H9 (cell line): ENCODE measurements at regions not wholly inside any gene's neighbourhood (a gene's known extent, or its start where the extent isn't known, plus 50 kb on each side); places are given as distances from the start of the nearest gene placed in this dataset.

Experiments
- DNase-seq: peaks from one replicate; pipeline ENCODE4 v3.0.0-alpha.2; 2017
- H2AFZ ChIP-seq: one replicate; pipeline ENCODE4 v1.6.1; 2013; ENCODE audit warnings: mild to moderate bottlenecking, low read length, control low read depth, moderate library complexity
- H2AK5ac ChIP-seq: 2 replicates; pipeline ENCODE4 v1.6.1; 2013; ENCODE audit warnings: low read length, control low read depth, mixed read lengths; ENCODE audit not compliant: insufficient read length
- H2BK120ac ChIP-seq: one replicate; pipeline ENCODE4 v1.6.1; 2013; ENCODE audit warnings: low read depth, mild to moderate bottlenecking, low read length, control low read depth, inconsistent platforms; ENCODE audit not compliant: poor library complexity, severe bottlenecking
- H2BK12ac ChIP-seq: 2 replicates; pipeline ENCODE4 v1.6.1; 2013; ENCODE audit warnings: low read length, control low read depth, mixed read lengths, low read depth; ENCODE audit not compliant: insufficient read length
- H2BK15ac ChIP-seq: 2 replicates; pipeline ENCODE4 v1.6.1; 2013; ENCODE audit warnings: low read depth, low read length, control low read depth
- H2BK20ac ChIP-seq: one replicate; pipeline ENCODE4 v1.6.1; 2013; ENCODE audit warnings: low read depth, mild to moderate bottlenecking, low read length, control low read depth, inconsistent platforms; ENCODE audit not compliant: poor library complexity, severe bottlenecking
- H2BK5ac ChIP-seq: 2 replicates; pipeline ENCODE4 v1.6.1; 2013; ENCODE audit warnings: low read length, control low read depth, mixed read lengths; ENCODE audit not compliant: insufficient read length
- H3K14ac ChIP-seq: 2 replicates; pipeline ENCODE4 v1.6.1; 2013; ENCODE audit warnings: low read length, control low read depth; ENCODE audit not compliant: insufficient read depth
- H3K18ac ChIP-seq: 2 replicates; pipeline ENCODE4 v1.6.1; 2013; ENCODE audit warnings: low read depth, mild to moderate bottlenecking, mixed read lengths, low read length, control low read depth; ENCODE audit not compliant: insufficient read length
- H3K23ac ChIP-seq: 2 replicates; pipeline ENCODE4 v1.6.1; 2013; ENCODE audit warnings: low read length, control low read depth, mixed read lengths, low read depth; ENCODE audit not compliant: insufficient read length
- H3K23me2 ChIP-seq: 2 replicates; pipeline ENCODE4 v1.6.1; 2013; ENCODE audit warnings: low read depth, mild to moderate bottlenecking, mixed read lengths, low read length, control low read depth; ENCODE audit not compliant: insufficient read length, poor library complexity, severe bottlenecking
- H3K27ac ChIP-seq: 2 replicates; pipeline ENCODE4 v1.5.1; 2013; ENCODE audit warnings: low read length, control low read depth, mixed read lengths, low read depth; ENCODE audit not compliant: insufficient read length
- H3K27me3 ChIP-seq: 2 replicates; pipeline ENCODE4 v1.6.1; 2013; ENCODE audit warnings: low read length, control low read depth, inconsistent platforms; ENCODE audit not compliant: insufficient read depth
- H3K4ac ChIP-seq: 2 replicates; pipeline ENCODE4 v1.6.1; 2013; ENCODE audit warnings: low read depth, mild to moderate bottlenecking, control low read depth, inconsistent platforms, low read length, moderate library complexity
- H3K4me1 ChIP-seq: 2 replicates; pipeline ENCODE4 v1.6.1; 2013; ENCODE audit warnings: low read length, control low read depth, inconsistent platforms; ENCODE audit not compliant: insufficient read depth
- H3K4me2 ChIP-seq: 2 replicates; pipeline ENCODE4 v1.6.1; 2013; ENCODE audit warnings: low read length, control low read depth, mixed read lengths; ENCODE audit not compliant: insufficient read length, insufficient read depth
- H3K56ac ChIP-seq: 2 replicates; pipeline ENCODE4 v1.6.1; 2013; ENCODE audit warnings: low read depth, mild to moderate bottlenecking, mixed read lengths, low read length, control low read depth; ENCODE audit not compliant: insufficient read length
- H3K79me1 ChIP-seq: 2 replicates; pipeline ENCODE4 v1.6.1; 2013; ENCODE audit warnings: low read depth, mild to moderate bottlenecking, moderate library complexity, low read length, control low read depth, inconsistent platforms; ENCODE audit not compliant: insufficient read depth, poor library complexity, severe bottlenecking
- H3K79me2 ChIP-seq: 2 replicates; pipeline ENCODE4 v1.6.1; 2013; ENCODE audit warnings: low read length, control low read depth, inconsistent platforms; ENCODE audit not compliant: insufficient read depth
- H3K9ac ChIP-seq: 2 replicates; pipeline ENCODE4 v1.6.1; 2013; ENCODE audit warnings: low read length, control low read depth, mixed read lengths; ENCODE audit not compliant: insufficient read length; ENCODE audit errors: extremely low read depth
- H3K9me3 ChIP-seq: one replicate; pipeline ENCODE4 v1.6.1; 2013; ENCODE audit warnings: low read depth, low read length, inconsistent platforms; ENCODE audit not compliant: control insufficient read depth
- H3T11ph ChIP-seq: one replicate; pipeline ENCODE4 v1.6.1; 2013; ENCODE audit warnings: mild to moderate bottlenecking, low read length, control low read depth, inconsistent platforms
- H4K20me1 ChIP-seq: one replicate; pipeline ENCODE4 v1.6.1; 2013; ENCODE audit not compliant: control insufficient read depth, insufficient read length, insufficient read depth
- H4K5ac ChIP-seq: 2 replicates; pipeline ENCODE4 v1.6.1; 2013; ENCODE audit warnings: low read depth, mild to moderate bottlenecking, mixed read lengths, low read length, control low read depth; ENCODE audit not compliant: insufficient read length
- H4K8ac ChIP-seq: replicated peaks from 2 replicates; pipeline ENCODE4 v1.6.1; 2013; ENCODE audit warnings: low read length, control low read depth, mixed read lengths, low read depth; ENCODE audit not compliant: insufficient read length
- H4K91ac ChIP-seq: 2 replicates; pipeline ENCODE4 v1.6.1; 2013; ENCODE audit warnings: low read depth, mild to moderate bottlenecking, moderate library complexity, mixed read lengths, low read length, control low read depth; ENCODE audit not compliant: insufficient read length
- H3K27ac Mint-ChIP-seq, 3 experiments: 2 replicates in 2 of 3; 3 replicates in 1 of 3; pipeline ENCODE4 v1.8.0; 2020 to 2021; ENCODE audit warnings: mixed read lengths in 3 of 3, mild to moderate bottlenecking in 1 of 3, moderate library complexity in 1 of 3
- H3K27me3 Mint-ChIP-seq: 2 replicates; pipeline ENCODE4 v1.8.0; 2021; ENCODE audit warnings: low read depth, mild to moderate bottlenecking, moderate library complexity, mixed read lengths
- H3K36me3 Mint-ChIP-seq, 3 experiments: 2 replicates in 2 of 3; 3 replicates in 1 of 3; pipeline ENCODE4 v1.8.0; 2020 to 2021; ENCODE audit warnings: low read depth in 3 of 3, mixed read lengths in 3 of 3; ENCODE audit not compliant: insufficient read depth in 1 of 3
- H3K4me1 Mint-ChIP-seq, 2 experiments: 2 replicates each; pipeline ENCODE4 v1.8.0; 2020; ENCODE audit warnings: mixed read lengths in 2 of 2
- H3K4me3 Mint-ChIP-seq, 2 experiments: 2 replicates in 1 of 2; 3 replicates in 1 of 2; pipeline ENCODE4 v1.8.0; 2020 to 2021; ENCODE audit warnings: mild to moderate bottlenecking in 2 of 2, mixed read lengths in 2 of 2, moderate library complexity in 1 of 2
- H3K9me3 Mint-ChIP-seq, 2 experiments: 2 replicates in 1 of 2; 3 replicates in 1 of 2; pipeline ENCODE4 v1.8.0; 2020; ENCODE audit warnings: mild to moderate bottlenecking in 2 of 2, mixed read lengths in 2 of 2, moderate library complexity in 1 of 2
- TF ChIP-seq, protein P1 (sequence below): fragments of 200-600 bp; sonication (generic); conservative IDR thresholded peaks from 3 replicates; pipeline ENCODE4 v1.8.0; 2021; ENCODE audit warnings: antibody characterized with exemption, mild to moderate bottlenecking

DNA sequence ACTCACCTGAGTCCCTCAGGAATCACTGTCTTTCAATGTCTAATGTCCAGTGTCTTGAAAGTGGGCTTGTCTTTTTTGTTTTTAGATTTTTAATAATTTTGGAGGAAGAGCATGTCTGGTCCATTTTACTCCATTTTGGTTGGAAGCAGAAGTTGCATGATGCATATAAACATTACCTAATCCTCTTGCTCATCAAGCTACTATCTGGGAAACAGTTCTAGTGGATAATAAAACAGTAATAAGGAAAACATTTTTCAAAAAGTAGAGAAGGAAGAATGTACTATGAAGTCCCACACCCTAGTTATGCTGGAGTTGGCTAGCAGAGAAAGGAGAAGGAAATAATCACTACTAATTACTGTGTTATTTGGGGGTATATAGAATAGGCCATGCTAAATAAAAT is 263.7 kb downstream of the ETAA1 start:
- H4K20me1 ChIP-seq, result no peaks in the 10 kb centered on the region
- Mint-ChIP-seq H3K27ac (no peak overlapping the region), H3K36me3 (no peaks in the 10 kb centered on the region), H3K27me3 (no peaks in the 10 kb centered on the region; the same call in 1 of the 2 replicates), H3K9me3 (peaks cover 0 to 7% of the 10 kb centered on the region in 2 experiments; a peak in 2 of 5 replicates), H3K4me1 (peaks cover 0 to 2% of the 10 kb centered on the region in 2 experiments; a peak in 1 of 4 replicates), H3K4me3 (no peak overlapping the region)
- H3K14ac ChIP-seq, result no peak overlapping the region
- H3K23me2 ChIP-seq, result no peaks in the 10 kb centered on the region
- no peak overlapping the region for H4K5ac ChIP-seq
- H3T11ph ChIP-seq, result no peak overlapping the region
- H3K4ac ChIP-seq, result no peak overlapping the region
- no peak overlapping the region for H3K9ac ChIP-seq
- no peaks in the 10 kb centered on the region for H3K79me2 ChIP-seq
- H3K18ac ChIP-seq, result no peak overlapping the region
- no peak overlapping the region for H4K8ac ChIP-seq
- TF ChIP-seq, protein P1, sequence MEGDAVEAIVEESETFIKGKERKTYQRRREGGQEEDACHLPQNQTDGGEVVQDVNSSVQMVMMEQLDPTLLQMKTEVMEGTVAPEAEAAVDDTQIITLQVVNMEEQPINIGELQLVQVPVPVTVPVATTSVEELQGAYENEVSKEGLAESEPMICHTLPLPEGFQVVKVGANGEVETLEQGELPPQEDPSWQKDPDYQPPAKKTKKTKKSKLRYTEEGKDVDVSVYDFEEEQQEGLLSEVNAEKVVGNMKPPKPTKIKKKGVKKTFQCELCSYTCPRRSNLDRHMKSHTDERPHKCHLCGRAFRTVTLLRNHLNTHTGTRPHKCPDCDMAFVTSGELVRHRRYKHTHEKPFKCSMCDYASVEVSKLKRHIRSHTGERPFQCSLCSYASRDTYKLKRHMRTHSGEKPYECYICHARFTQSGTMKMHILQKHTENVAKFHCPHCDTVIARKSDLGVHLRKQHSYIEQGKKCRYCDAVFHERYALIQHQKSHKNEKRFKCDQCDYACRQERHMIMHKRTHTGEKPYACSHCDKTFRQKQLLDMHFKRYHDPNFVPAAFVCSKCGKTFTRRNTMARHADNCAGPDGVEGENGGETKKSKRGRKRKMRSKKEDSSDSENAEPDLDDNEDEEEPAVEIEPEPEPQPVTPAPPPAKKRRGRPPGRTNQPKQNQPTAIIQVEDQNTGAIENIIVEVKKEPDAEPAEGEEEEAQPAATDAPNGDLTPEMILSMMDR, result no peak
- no peak overlapping the region for H3K27ac ChIP-seq
- no peak overlapping the region for H3K56ac ChIP-seq
- no peak overlapping the region for H2BK12ac ChIP-seq
- no peaks in the 10 kb centered on the region for H3K79me1 ChIP-seq
- H3K27me3 ChIP-seq, result no peaks in the 10 kb centered on the region
- no peaks in the 10 kb centered on the region for H3K9me3 ChIP-seq
- H3K4me1 ChIP-seq, result no peaks in the 10 kb centered on the region
- H2AK5ac ChIP-seq, result no peak overlapping the region
- no peak overlapping the region for H2BK120ac ChIP-seq
- H4K91ac ChIP-seq, result no peak overlapping the region
- H2BK15ac ChIP-seq, result no peak overlapping the region
- no peak overlapping the region for H2AFZ ChIP-seq
- no peak overlapping the region for H2BK5ac ChIP-seq
- no peak overlapping the region for H3K4me2 ChIP-seq
- no peak for DNase-seq
- no peak overlapping the region for H2BK20ac ChIP-seq
- no peak overlapping the region for H3K23ac ChIP-seq
